H9 (cell line): ENCODE measurements at regions not wholly inside any gene's neighbourhood (a gene's known extent, or its start where the extent isn't known, plus 50 kb on each side); places are given as distances from the start of the nearest gene placed in this dataset.

Experiments
- DNase-seq: peaks from one replicate; pipeline ENCODE4 v3.0.0-alpha.2; 2017
- H2AFZ ChIP-seq: one replicate; pipeline ENCODE4 v1.6.1; 2013; ENCODE audit warnings: mild to moderate bottlenecking, low read length, control low read depth, moderate library complexity
- H2AK5ac ChIP-seq: 2 replicates; pipeline ENCODE4 v1.6.1; 2013; ENCODE audit warnings: low read length, control low read depth, mixed read lengths; ENCODE audit not compliant: insufficient read length
- H2BK120ac ChIP-seq: one replicate; pipeline ENCODE4 v1.6.1; 2013; ENCODE audit warnings: low read depth, mild to moderate bottlenecking, low read length, control low read depth, inconsistent platforms; ENCODE audit not compliant: poor library complexity, severe bottlenecking
- H2BK12ac ChIP-seq: 2 replicates; pipeline ENCODE4 v1.6.1; 2013; ENCODE audit warnings: low read length, control low read depth, mixed read lengths, low read depth; ENCODE audit not compliant: insufficient read length
- H2BK15ac ChIP-seq: 2 replicates; pipeline ENCODE4 v1.6.1; 2013; ENCODE audit warnings: low read depth, low read length, control low read depth
- H2BK20ac ChIP-seq: one replicate; pipeline ENCODE4 v1.6.1; 2013; ENCODE audit warnings: low read depth, mild to moderate bottlenecking, low read length, control low read depth, inconsistent platforms; ENCODE audit not compliant: poor library complexity, severe bottlenecking
- H2BK5ac ChIP-seq: 2 replicates; pipeline ENCODE4 v1.6.1; 2013; ENCODE audit warnings: low read length, control low read depth, mixed read lengths; ENCODE audit not compliant: insufficient read length
- H3K14ac ChIP-seq: 2 replicates; pipeline ENCODE4 v1.6.1; 2013; ENCODE audit warnings: low read length, control low read depth; ENCODE audit not compliant: insufficient read depth
- H3K18ac ChIP-seq: 2 replicates; pipeline ENCODE4 v1.6.1; 2013; ENCODE audit warnings: low read depth, mild to moderate bottlenecking, mixed read lengths, low read length, control low read depth; ENCODE audit not compliant: insufficient read length
- H3K23ac ChIP-seq: 2 replicates; pipeline ENCODE4 v1.6.1; 2013; ENCODE audit warnings: low read length, control low read depth, mixed read lengths, low read depth; ENCODE audit not compliant: insufficient read length
- H3K23me2 ChIP-seq: 2 replicates; pipeline ENCODE4 v1.6.1; 2013; ENCODE audit warnings: low read depth, mild to moderate bottlenecking, mixed read lengths, low read length, control low read depth; ENCODE audit not compliant: insufficient read length, poor library complexity, severe bottlenecking
- H3K27ac ChIP-seq: 2 replicates; pipeline ENCODE4 v1.5.1; 2013; ENCODE audit warnings: low read length, control low read depth, mixed read lengths, low read depth; ENCODE audit not compliant: insufficient read length
- H3K27me3 ChIP-seq: 2 replicates; pipeline ENCODE4 v1.6.1; 2013; ENCODE audit warnings: low read length, control low read depth, inconsistent platforms; ENCODE audit not compliant: insufficient read depth
- H3K4ac ChIP-seq: 2 replicates; pipeline ENCODE4 v1.6.1; 2013; ENCODE audit warnings: low read depth, mild to moderate bottlenecking, control low read depth, inconsistent platforms, low read length, moderate library complexity
- H3K4me1 ChIP-seq: 2 replicates; pipeline ENCODE4 v1.6.1; 2013; ENCODE audit warnings: low read length, control low read depth, inconsistent platforms; ENCODE audit not compliant: insufficient read depth
- H3K4me2 ChIP-seq: 2 replicates; pipeline ENCODE4 v1.6.1; 2013; ENCODE audit warnings: low read length, control low read depth, mixed read lengths; ENCODE audit not compliant: insufficient read length, insufficient read depth
- H3K56ac ChIP-seq: 2 replicates; pipeline ENCODE4 v1.6.1; 2013; ENCODE audit warnings: low read depth, mild to moderate bottlenecking, mixed read lengths, low read length, control low read depth; ENCODE audit not compliant: insufficient read length
- H3K79me1 ChIP-seq: 2 replicates; pipeline ENCODE4 v1.6.1; 2013; ENCODE audit warnings: low read depth, mild to moderate bottlenecking, moderate library complexity, low read length, control low read depth, inconsistent platforms; ENCODE audit not compliant: insufficient read depth, poor library complexity, severe bottlenecking
- H3K79me2 ChIP-seq: 2 replicates; pipeline ENCODE4 v1.6.1; 2013; ENCODE audit warnings: low read length, control low read depth, inconsistent platforms; ENCODE audit not compliant: insufficient read depth
- H3K9ac ChIP-seq: 2 replicates; pipeline ENCODE4 v1.6.1; 2013; ENCODE audit warnings: low read length, control low read depth, mixed read lengths; ENCODE audit not compliant: insufficient read length; ENCODE audit errors: extremely low read depth
- H3K9me3 ChIP-seq: one replicate; pipeline ENCODE4 v1.6.1; 2013; ENCODE audit warnings: low read depth, low read length, inconsistent platforms; ENCODE audit not compliant: control insufficient read depth
- H3T11ph ChIP-seq: one replicate; pipeline ENCODE4 v1.6.1; 2013; ENCODE audit warnings: mild to moderate bottlenecking, low read length, control low read depth, inconsistent platforms
- H4K20me1 ChIP-seq: one replicate; pipeline ENCODE4 v1.6.1; 2013; ENCODE audit not compliant: control insufficient read depth, insufficient read length, insufficient read depth
- H4K5ac ChIP-seq: 2 replicates; pipeline ENCODE4 v1.6.1; 2013; ENCODE audit warnings: low read depth, mild to moderate bottlenecking, mixed read lengths, low read length, control low read depth; ENCODE audit not compliant: insufficient read length
- H4K8ac ChIP-seq: replicated peaks from 2 replicates; pipeline ENCODE4 v1.6.1; 2013; ENCODE audit warnings: low read length, control low read depth, mixed read lengths, low read depth; ENCODE audit not compliant: insufficient read length
- H4K91ac ChIP-seq: 2 replicates; pipeline ENCODE4 v1.6.1; 2013; ENCODE audit warnings: low read depth, mild to moderate bottlenecking, moderate library complexity, mixed read lengths, low read length, control low read depth; ENCODE audit not compliant: insufficient read length
- H3K27ac Mint-ChIP-seq, 3 experiments: 2 replicates in 2 of 3; 3 replicates in 1 of 3; pipeline ENCODE4 v1.8.0; 2020 to 2021; ENCODE audit warnings: mixed read lengths in 3 of 3, mild to moderate bottlenecking in 1 of 3, moderate library complexity in 1 of 3
- H3K27me3 Mint-ChIP-seq: 2 replicates; pipeline ENCODE4 v1.8.0; 2021; ENCODE audit warnings: low read depth, mild to moderate bottlenecking, moderate library complexity, mixed read lengths
- H3K36me3 Mint-ChIP-seq, 3 experiments: 2 replicates in 2 of 3; 3 replicates in 1 of 3; pipeline ENCODE4 v1.8.0; 2020 to 2021; ENCODE audit warnings: low read depth in 3 of 3, mixed read lengths in 3 of 3; ENCODE audit not compliant: insufficient read depth in 1 of 3
- H3K4me1 Mint-ChIP-seq, 2 experiments: 2 replicates each; pipeline ENCODE4 v1.8.0; 2020; ENCODE audit warnings: mixed read lengths in 2 of 2
- H3K4me3 Mint-ChIP-seq, 2 experiments: 2 replicates in 1 of 2; 3 replicates in 1 of 2; pipeline ENCODE4 v1.8.0; 2020 to 2021; ENCODE audit warnings: mild to moderate bottlenecking in 2 of 2, mixed read lengths in 2 of 2, moderate library complexity in 1 of 2
- H3K9me3 Mint-ChIP-seq, 2 experiments: 2 replicates in 1 of 2; 3 replicates in 1 of 2; pipeline ENCODE4 v1.8.0; 2020; ENCODE audit warnings: mild to moderate bottlenecking in 2 of 2, mixed read lengths in 2 of 2, moderate library complexity in 1 of 2
- CTCF ChIP-seq: fragments of 200-600 bp; sonication (generic); conservative IDR thresholded peaks from 3 replicates; pipeline ENCODE4 v1.8.0; 2021; ENCODE audit warnings: antibody characterized with exemption, mild to moderate bottlenecking
- WGBS: extraction: QIAGEN DNeasy Blood & Tissue Kit; methylation state at CpG from one replicate; pipeline ENCODE4 v1.1.7; 2013; ENCODE audit warnings: missing lambda C conversion rate, low lambda C conversion rate, mixed read lengths; ENCODE audit not compliant: insufficient read length; ENCODE audit errors: extremely low coverage; 5-methylcytosine and 5-hydroxymethylcytosine counted together

GRCh38 chr6:150676344-150676743, 76.7 kb downstream of the PLEKHG1 start:
- no peaks in the 10 kb centered on the region for H3K4me1 Mint-ChIP-seq
- no peak overlapping the region for H2BK15ac ChIP-seq
- no CpG with 5 or more reads among the region's 4 CpGs for WGBS

More at GRCh38 chr6:150676344-150676743, 76.7 kb downstream of the PLEKHG1 start:
- H2BK20ac ChIP-seq: no peak overlapping the region
- H3K9me3 ChIP-seq: no peaks in the 10 kb centered on the region
- H4K5ac ChIP-seq: no peak overlapping the region
- no peaks in the 10 kb centered on the region for H3K79me1 ChIP-seq
- Mint-ChIP-seq H3K27ac (no peak overlapping the region), H3K4me3 (no peak overlapping the region), H3K9me3 (no peaks in the 10 kb centered on the region), H3K36me3 (no peaks in the 10 kb centered on the region), H3K27me3 (peaks cover 11% of the 10 kb centered on the region)
- no peak overlapping the region for H2BK12ac ChIP-seq
- no peak overlapping the region for H3K4ac ChIP-seq
- no peaks in the 10 kb centered on the region for H3K27me3 ChIP-seq
- H3K9ac ChIP-seq: no peak overlapping the region
- H4K91ac ChIP-seq: no peak overlapping the region
- TF ChIP-seq CTCF: no peak
- no peaks in the 10 kb centered on the region for H4K20me1 ChIP-seq
- H2BK5ac ChIP-seq: no peak overlapping the region
- H3K56ac ChIP-seq: no peak overlapping the region
- no peak overlapping the region for H2AK5ac ChIP-seq
- no peaks in the 10 kb centered on the region for H3K79me2 ChIP-seq
- no peaks in the 10 kb centered on the region for H3K23me2 ChIP-seq
- H4K8ac ChIP-seq: no peak overlapping the region
- no peak overlapping the region for H3K18ac ChIP-seq
- H2BK120ac ChIP-seq: no peak overlapping the region
- H3T11ph ChIP-seq: no peak overlapping the region
- DNase-seq: no peak
- H3K4me1 ChIP-seq: no peaks in the 10 kb centered on the region
- H3K4me2 ChIP-seq: no peak overlapping the region
- no peak overlapping the region for H3K14ac ChIP-seq
- H3K23ac ChIP-seq: no peak overlapping the region
- H3K27ac ChIP-seq: no peak overlapping the region
- no peak overlapping the region for H2AFZ ChIP-seq
